GM10266 (cell line): ENCODE measurements at regions not wholly inside any gene's neighbourhood (a gene's known extent, or its start where the extent isn't known, plus 50 kb on each side); places are given as distances from the start of the nearest gene placed in this dataset.
"Not testable (repeated sequence)": the region's sequence is repeated elsewhere in the genome, so short reads cannot be mapped to it uniquely, and the experiment has no call there.

Source experiments
- DNase-seq: peaks from one replicate; pipeline ENCODE4 v3.0.0; 2012; ENCODE audit errors: extremely low spot score
- CTCF ChIP-seq: IDR thresholded peaks from 2 replicates; pipeline ENCODE4 v1.5.1; 2012; ENCODE audit warnings: mild to moderate bottlenecking, low read depth; ENCODE audit not compliant: control insufficient read depth, insufficient read depth; ENCODE audit errors: missing control alignments

GRCh38 chr5:6080930-6081726, 297.2 kb downstream of the MED10 start:
- TF ChIP-seq CTCF: no peak
- no peak for DNase-seq

- TF ChIP-seq CTCF: no peak
- DNase-seq: no peak
Measured at GRCh38 chr5:6080436-6080835, 297.9 kb downstream of the MED10 start.

GRCh38 chr5:6078881-6079280, 299.5 kb downstream of the MED10 start:
- no peak for DNase-seq

GRCh38 chr5:6076341-6077239, 301.8 kb downstream of the MED10 start:
- TF ChIP-seq CTCF: no peak

More at GRCh38 chr5:6078881-6079280, 299.5 kb downstream of the MED10 start:
- TF ChIP-seq CTCF: no peak

GRCh38 chr5:6072488-6072887, 305.9 kb downstream of the MED10 start:
- not testable (repeated sequence) for DNase-seq

More at GRCh38 chr5:6076341-6077239, 301.8 kb downstream of the MED10 start:
- no peak for DNase-seq

- TF ChIP-seq CTCF: no peak
- DNase-seq: no peak
Measured at GRCh38 chr5:6069496-6070185, 308.7 kb downstream of the MED10 start.

- DNase-seq: no peak
- TF ChIP-seq CTCF: no peak
Measured at GRCh38 chr5:6066016-6066415, 312.3 kb downstream of the MED10 start.
